Fibroblast of the aortic adventitia (primary cell): ENCODE measurements at regions not wholly inside any gene's neighbourhood (a gene's known extent, or its start where the extent isn't known, plus 50 kb on each side); places are given as distances from the start of the nearest gene placed in this dataset.
A peak's percentile ranks its signal among the peaks of the same experiment; 100 is the strongest.
"Not testable (repeated sequence)": the region's sequence is repeated elsewhere in the genome, so short reads cannot be mapped to it uniquely, and the experiment has no call there.

Experiments used
- DNase-seq: peaks from one replicate; pipeline ENCODE4 v3.0.0-alpha.2; 2010; ENCODE audit warnings: low read depth
- H3K4me3 ChIP-seq: 2 replicates; pipeline ENCODE4 v1.5.1; 2011; ENCODE audit warnings: low read depth, mild to moderate bottlenecking, control low read depth, low read length, moderate library complexity
- TF ChIP-seq, protein P1 (sequence below): IDR thresholded peaks from 2 replicates; pipeline ENCODE4 v1.5.1; 2011; ENCODE audit warnings: mild to moderate bottlenecking, low read length, control low read depth, inconsistent platforms; ENCODE audit not compliant: insufficient read depth

DNA sequence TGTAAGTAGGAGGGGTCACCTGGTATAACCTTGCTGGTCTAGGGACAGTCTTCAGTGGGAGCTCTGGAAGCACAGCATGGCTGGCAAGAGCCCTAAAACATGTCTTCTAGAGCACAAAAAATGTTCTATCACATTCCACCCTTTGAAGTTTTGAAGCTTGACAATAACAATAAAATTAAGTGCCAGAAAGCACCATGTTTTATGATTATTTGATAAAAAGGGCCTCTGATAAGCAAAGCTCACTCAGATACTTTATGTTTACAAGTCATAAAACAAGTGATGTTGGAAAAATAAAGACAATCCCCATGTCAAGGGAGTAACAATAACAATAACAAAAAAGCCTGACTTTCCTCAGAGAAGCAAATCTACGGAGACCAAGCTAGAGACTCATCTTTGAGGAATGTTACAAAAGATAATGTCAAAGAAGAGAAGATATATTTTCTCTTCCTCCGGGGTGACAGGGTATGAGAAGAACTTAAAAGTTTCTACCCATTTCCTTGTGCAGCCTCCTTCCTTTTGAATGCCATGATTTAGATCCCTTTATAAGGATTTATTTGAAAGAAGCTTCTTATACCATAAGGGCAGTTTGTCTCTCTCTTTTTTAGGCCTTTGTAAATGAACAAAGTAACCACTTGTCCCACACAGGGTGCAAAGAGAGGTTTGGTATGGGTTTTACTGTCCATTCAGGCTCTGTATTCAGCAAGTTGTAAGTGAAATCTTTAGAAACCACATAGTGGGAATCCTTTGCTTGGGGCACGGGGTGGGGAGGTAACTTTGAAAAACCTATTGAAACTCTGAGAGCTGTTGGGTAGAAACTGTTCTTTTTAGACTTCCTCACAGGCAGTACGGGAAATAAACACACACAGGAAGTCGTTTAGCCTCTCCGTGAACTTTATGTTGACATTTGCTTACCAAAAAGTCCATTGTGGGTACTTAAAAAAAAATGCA is 109.6 kb upstream of the RBMS3 start:
- H3K4me3 ChIP-seq: no peak overlapping the region
- TF ChIP-seq, protein P1, sequence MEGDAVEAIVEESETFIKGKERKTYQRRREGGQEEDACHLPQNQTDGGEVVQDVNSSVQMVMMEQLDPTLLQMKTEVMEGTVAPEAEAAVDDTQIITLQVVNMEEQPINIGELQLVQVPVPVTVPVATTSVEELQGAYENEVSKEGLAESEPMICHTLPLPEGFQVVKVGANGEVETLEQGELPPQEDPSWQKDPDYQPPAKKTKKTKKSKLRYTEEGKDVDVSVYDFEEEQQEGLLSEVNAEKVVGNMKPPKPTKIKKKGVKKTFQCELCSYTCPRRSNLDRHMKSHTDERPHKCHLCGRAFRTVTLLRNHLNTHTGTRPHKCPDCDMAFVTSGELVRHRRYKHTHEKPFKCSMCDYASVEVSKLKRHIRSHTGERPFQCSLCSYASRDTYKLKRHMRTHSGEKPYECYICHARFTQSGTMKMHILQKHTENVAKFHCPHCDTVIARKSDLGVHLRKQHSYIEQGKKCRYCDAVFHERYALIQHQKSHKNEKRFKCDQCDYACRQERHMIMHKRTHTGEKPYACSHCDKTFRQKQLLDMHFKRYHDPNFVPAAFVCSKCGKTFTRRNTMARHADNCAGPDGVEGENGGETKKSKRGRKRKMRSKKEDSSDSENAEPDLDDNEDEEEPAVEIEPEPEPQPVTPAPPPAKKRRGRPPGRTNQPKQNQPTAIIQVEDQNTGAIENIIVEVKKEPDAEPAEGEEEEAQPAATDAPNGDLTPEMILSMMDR: no peak
- DNase-seq: peak; percentile 62

GRCh38 chr3:29176501-29176900 is 104.4 kb upstream of the RBMS3 start:
- TF ChIP-seq, protein P1: no peak
- DNase-seq: no peak
- H3K4me3 ChIP-seq: no peak overlapping the region

GRCh38 chr3:29178809-29179793 is 101.8 kb upstream of the RBMS3 start:
- DNase-seq: no peak
- no peak overlapping the region for H3K4me3 ChIP-seq
- TF ChIP-seq, protein P1: no peak

GRCh38 chr3:29181149-29181780 is 99.6 kb upstream of the RBMS3 start:
- DNase-seq: no peak
- TF ChIP-seq, protein P1: no peak
- no peak overlapping the region for H3K4me3 ChIP-seq

DNA sequence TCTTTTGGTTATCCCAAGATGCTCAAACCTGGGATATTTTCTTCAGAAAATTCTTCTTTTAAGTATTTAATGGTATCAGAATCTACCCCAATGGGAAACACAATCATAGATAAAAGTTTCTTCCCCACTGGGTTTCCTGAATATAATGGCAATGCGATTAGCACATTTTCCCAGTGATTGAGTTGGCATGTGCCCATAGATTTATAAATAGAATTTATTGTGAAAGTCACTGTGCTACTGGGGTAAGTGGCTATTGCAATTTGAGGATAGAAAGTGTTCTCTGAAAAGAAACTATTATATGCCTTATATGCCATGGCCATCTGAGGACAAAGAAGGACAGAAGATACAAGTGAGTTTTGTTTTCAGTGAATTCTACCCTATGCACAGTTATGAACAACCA is 99.0 kb upstream of the RBMS3 start:
- DNase-seq: no peak
- no peak overlapping the region for H3K4me3 ChIP-seq
- TF ChIP-seq, protein P1: no peak

GRCh38 chr3:29182828-29183227 is 98.0 kb upstream of the RBMS3 start:
- not testable (repeated sequence) for H3K4me3 ChIP-seq, DNase-seq
